ENCODE measurements at regions not wholly inside any gene's neighbourhood (a gene's known extent, or its start where the extent isn't known, plus 50 kb on each side); places are given as distances from the start of the nearest gene placed in this dataset.

- DNase-seq: no peak
Observed at GRCh38 chr12:16669756-16670155, 63.8 kb upstream of the LMO3 start.

- no peak for DNase-seq
Observed at GRCh38 chr12:16668198-16668597, 62.2 kb upstream of the LMO3 start.

GRCh38 chr12:16658699-16659098 lies 52.7 kb upstream of the LMO3 start:
- no peak for DNase-seq
